ENCODE measurements at regions not wholly inside any gene's neighbourhood (a gene's known extent, or its start where the extent isn't known, plus 50 kb on each side); places are given as distances from the start of the nearest gene placed in this dataset.
"Not testable (repeated sequence)": the region's sequence is repeated elsewhere in the genome, so short reads cannot be mapped to it uniquely, and the experiment has no call there.

GRCh38 chr10:61047788-61048560 lies 104.0 kb upstream of the RHOBTB1 start:
- DNase-seq (ENCODE audit: extremely low read depth, low read depth) = no peak
- TF ChIP-seq, protein P1, sequence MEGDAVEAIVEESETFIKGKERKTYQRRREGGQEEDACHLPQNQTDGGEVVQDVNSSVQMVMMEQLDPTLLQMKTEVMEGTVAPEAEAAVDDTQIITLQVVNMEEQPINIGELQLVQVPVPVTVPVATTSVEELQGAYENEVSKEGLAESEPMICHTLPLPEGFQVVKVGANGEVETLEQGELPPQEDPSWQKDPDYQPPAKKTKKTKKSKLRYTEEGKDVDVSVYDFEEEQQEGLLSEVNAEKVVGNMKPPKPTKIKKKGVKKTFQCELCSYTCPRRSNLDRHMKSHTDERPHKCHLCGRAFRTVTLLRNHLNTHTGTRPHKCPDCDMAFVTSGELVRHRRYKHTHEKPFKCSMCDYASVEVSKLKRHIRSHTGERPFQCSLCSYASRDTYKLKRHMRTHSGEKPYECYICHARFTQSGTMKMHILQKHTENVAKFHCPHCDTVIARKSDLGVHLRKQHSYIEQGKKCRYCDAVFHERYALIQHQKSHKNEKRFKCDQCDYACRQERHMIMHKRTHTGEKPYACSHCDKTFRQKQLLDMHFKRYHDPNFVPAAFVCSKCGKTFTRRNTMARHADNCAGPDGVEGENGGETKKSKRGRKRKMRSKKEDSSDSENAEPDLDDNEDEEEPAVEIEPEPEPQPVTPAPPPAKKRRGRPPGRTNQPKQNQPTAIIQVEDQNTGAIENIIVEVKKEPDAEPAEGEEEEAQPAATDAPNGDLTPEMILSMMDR (IDR thresholded peaks at IDR 0.05; ENCODE audit: low read depth, low read length) = no peak

DNA sequence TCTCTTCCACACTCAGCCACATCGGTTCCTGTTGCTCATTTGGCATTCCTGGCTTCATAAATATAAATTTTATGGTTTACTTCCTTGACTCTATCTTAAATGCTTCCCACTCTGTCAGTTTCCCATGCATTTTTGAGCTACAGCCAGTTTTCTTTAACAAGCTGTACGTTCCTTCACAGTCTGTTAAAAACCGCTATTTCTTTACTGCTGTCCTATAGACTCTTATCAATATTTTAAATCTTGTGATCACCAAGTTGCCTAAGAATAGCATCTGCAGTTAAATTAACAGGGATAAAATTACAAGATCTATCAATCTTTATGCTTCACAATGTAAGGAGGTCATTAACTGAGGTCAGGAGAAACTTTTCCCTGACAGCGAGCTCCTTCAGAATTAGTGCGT lies 103.1 kb upstream of the RHOBTB1 start:
- no peak for DNase-seq (ENCODE audit: extremely low read depth, low read depth)
- TF ChIP-seq, protein P1 (IDR thresholded peaks at IDR 0.05; ENCODE audit: low read depth, low read length) = no peak

DNA sequence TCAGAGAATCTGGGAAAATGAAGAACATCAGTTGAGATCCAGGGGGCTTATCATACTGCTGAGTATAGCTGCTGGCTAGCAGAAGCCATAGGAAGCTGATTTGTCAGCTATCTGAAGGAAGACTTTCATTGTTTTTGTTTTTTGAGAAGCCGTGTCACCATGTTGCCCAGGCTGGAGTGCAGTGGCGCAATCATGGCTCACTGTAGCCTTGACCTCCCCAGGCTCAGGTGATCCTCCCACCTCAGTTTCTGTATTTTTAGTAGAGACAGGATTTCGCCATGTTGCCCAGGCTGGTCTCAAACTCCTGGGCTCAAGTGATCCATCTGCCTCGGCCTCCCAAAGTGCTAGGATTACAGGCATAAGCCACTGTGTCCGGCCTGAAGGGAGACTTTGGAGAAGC lies 101.5 kb upstream of the RHOBTB1 start:
- DNase-seq (ENCODE audit: extremely low read depth, low read depth) = not testable (repeated sequence)

GRCh38 chr10:61042533-61042932 lies 98.5 kb upstream of the RHOBTB1 start:
- TF ChIP-seq, protein P1 (IDR thresholded peaks at IDR 0.05; ENCODE audit: low read depth, low read length) = no peak
- DNase-seq (ENCODE audit: extremely low read depth, low read depth) = no peak

DNA sequence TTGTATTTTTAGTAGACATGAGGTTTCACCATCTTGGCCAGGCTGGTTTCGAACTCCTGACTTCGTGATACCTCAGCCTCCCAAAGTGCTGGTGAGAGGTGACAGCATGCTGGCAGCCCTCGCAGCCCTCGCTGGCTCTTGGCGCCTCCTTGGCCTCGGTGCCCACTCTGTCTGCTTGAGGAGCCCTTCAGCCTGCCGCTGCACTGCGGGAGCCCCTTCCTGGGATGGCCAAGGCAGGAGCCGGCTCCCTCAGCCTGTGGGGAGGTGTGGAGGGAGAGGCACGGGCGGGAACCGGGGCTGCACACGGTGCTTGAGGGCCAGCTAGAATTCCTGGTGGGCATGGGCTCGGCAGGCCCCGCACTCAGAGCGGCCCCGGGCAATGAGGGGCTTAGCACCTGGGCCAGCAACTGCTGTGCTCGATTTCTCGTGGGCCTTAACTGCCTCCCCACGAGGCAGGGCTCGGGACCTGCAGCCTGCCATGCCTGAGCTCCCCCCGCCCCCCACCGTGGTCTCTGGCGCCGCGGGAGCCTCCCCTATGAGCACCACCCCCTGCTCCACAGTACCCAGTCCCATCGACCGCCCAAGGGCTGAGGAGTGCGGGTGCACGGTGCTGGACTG lies 96.5 kb upstream of the RHOBTB1 start:
- TF ChIP-seq, protein P1 (IDR thresholded peaks at IDR 0.05; ENCODE audit: low read depth, low read length) = no peak
- no peak for DNase-seq (ENCODE audit: extremely low read depth, low read depth)

DNA sequence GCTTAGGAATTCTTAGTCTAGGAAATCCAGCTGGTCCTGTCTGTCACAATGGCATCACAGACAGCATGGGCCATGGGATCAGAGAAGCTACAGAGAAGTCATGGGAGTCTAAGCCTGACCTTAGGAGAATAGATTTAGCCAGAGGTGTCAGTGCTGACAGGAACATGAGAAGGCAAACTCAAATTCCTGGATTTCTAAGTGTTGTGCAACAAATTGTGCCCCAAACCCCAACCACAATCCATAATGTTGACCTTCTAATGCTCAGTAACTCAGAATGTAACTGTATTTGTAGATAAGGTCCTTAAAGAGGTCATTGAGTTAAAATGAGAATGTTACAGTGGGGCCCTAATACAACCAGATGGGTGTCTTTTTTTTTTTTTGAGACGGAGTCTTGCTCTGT lies 95.9 kb upstream of the RHOBTB1 start:
- DNase-seq (ENCODE audit: extremely low read depth, low read depth) = no peak

DNA sequence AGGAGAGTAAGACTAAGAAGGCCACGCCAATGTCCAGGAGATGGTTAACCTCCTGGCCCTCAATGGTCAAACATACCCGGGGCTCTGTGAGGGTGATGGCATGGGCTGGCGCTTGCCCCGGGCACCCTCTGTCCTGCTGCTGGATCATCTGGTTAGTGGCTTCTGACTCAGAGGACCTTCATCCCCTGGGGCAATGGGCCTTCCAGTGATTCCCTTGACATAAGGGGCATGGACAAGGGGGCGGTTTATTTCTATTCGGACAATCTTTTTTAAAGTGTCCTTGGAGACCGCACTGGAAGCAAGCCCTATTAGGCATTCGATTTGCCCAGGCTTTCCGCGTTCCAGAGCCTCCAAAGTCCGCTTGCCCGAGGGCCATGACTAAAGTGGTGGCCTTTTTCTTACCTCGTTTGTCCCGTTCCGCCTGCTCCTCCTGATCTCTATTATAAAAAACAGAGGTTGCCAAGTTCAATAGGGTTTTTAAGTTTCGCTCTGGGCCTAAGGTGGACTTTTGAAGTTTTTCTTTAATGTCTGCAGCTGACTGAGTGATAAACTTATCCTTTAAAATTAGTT lies 93.4 kb upstream of the RHOBTB1 start:
- DNase-seq (ENCODE audit: extremely low read depth, low read depth) = not testable (repeated sequence)

More for the DNA sequence above, 95.9 kb upstream of the RHOBTB1 start:
- TF ChIP-seq, protein P1 (IDR thresholded peaks at IDR 0.05; ENCODE audit: low read depth, low read length) = no peak

GRCh38 chr10:61036148-61036547 lies 92.2 kb upstream of the RHOBTB1 start:
- not testable (repeated sequence) for DNase-seq (ENCODE audit: extremely low read depth, low read depth)

DNA sequence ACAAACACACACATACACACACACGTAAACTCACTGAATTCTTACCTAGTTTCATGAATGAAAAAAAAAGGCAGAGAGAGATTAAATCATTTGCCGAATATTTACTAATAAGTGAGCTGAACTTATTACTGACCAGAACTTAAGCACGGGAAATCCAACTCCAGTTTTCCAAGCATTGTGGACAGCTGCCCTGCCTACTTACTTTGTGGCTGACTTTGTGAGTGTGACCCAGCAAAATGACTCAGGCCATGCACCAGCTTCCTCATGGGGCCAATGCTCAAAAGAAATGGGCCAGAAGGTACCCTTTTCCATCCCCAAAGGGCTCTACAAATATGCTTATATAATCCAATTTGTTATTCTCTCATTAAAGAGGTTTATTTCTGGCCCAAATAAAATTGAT lies 87.4 kb upstream of the RHOBTB1 start:
- no peak for DNase-seq (ENCODE audit: extremely low read depth, low read depth)
- TF ChIP-seq, protein P1 (IDR thresholded peaks at IDR 0.05; ENCODE audit: low read depth, low read length) = no peak
